HCT116 (cell line): ENCODE measurements at regions not wholly inside any gene's neighbourhood (a gene's known extent, or its start where the extent isn't known, plus 50 kb on each side); places are given as distances from the start of the nearest gene placed in this dataset.

Experiments
- CTCF ChIP-seq, 3 experiments: fragments of 200-600 bp in 1 of 3; sonication (generic) in 1 of 3; IDR thresholded peaks in 2 of 3; conservative IDR thresholded peaks in 1 of 3; 2 replicates each; pipeline ENCODE4 v1.5.1; 2012 to 2017; ENCODE audit warnings: low read depth in 2 of 3, low read length in 2 of 3, antibody characterized with exemption in 1 of 3, borderline replicate concordance in 1 of 3, control low read depth in 1 of 3, mild to moderate bottlenecking in 1 of 3, mixed read lengths in 1 of 3, mixed run types in 1 of 3, moderate library complexity in 1 of 3; ENCODE audit not compliant: insufficient read depth in 1 of 3
- ELF1 ChIP-seq: IDR thresholded peaks from 2 replicates; pipeline ENCODE4 v1.6.1; 2012; ENCODE audit warnings: low read depth, borderline replicate concordance
- EZH2 ChIP-seq: fragments of 200-600 bp; sonication (generic); IDR thresholded peaks from 2 replicates; pipeline ENCODE4 v1.6.1; 2017; ENCODE audit warnings: antibody characterized with exemption, mixed run types
- EZH2phosphoT487 ChIP-seq: fragments of 200-600 bp; IDR thresholded peaks from 2 replicates; pipeline ENCODE4 v1.6.1; 2018; ENCODE audit warnings: antibody characterized with exemption, borderline replicate concordance
- FOSL1 ChIP-seq: IDR thresholded peaks from 2 replicates; pipeline ENCODE4 v1.6.1; 2012; ENCODE audit warnings: low read depth
- POLR2A ChIP-seq: IDR thresholded peaks from 2 replicates; pipeline ENCODE4 v1.7.0; 2011; ENCODE audit warnings: borderline replicate concordance; ENCODE audit not compliant: insufficient read depth, insufficient read length; ENCODE audit errors: extremely low read depth
- POLR2AphosphoS5 ChIP-seq: IDR thresholded peaks from 2 replicates; pipeline ENCODE4 v1.6.1; 2011; ENCODE audit warnings: mild to moderate bottlenecking, low read depth, low read length, moderate library complexity
- RAD21 ChIP-seq: IDR thresholded peaks from 2 replicates; pipeline ENCODE4 v1.6.1; 2012; ENCODE audit warnings: low read depth, mild to moderate bottlenecking
- SP1 ChIP-seq: IDR thresholded peaks from 2 replicates; pipeline ENCODE4 v1.6.1; 2012; ENCODE audit warnings: low read depth
- TCF7L2 ChIP-seq: IDR thresholded peaks from 2 replicates; pipeline ENCODE4 v1.7.0; 2011; ENCODE audit warnings: borderline replicate concordance, inconsistent platforms; ENCODE audit not compliant: insufficient read depth, insufficient read length; ENCODE audit errors: extremely low read depth
- ZNF274 ChIP-seq: fragments of 200-500 bp; sonication (Bioruptor generic); IDR thresholded peaks from 2 replicates; pipeline ENCODE4 v1.6.1; 2014; ENCODE audit warnings: mild to moderate bottlenecking, low read depth, low read length, inconsistent platforms
- TF ChIP-seq, protein P1 (sequence below): IDR thresholded peaks from 2 replicates; pipeline ENCODE4 v1.6.1; 2012; ENCODE audit warnings: low read depth
- TF ChIP-seq, protein P2 (sequence below): IDR thresholded peaks from 2 replicates; pipeline ENCODE4 v1.6.1; 2011; ENCODE audit warnings: mild to moderate bottlenecking, low read length, moderate library complexity; ENCODE audit not compliant: insufficient replicate concordance; ENCODE audit errors: extremely low read depth

DNA sequence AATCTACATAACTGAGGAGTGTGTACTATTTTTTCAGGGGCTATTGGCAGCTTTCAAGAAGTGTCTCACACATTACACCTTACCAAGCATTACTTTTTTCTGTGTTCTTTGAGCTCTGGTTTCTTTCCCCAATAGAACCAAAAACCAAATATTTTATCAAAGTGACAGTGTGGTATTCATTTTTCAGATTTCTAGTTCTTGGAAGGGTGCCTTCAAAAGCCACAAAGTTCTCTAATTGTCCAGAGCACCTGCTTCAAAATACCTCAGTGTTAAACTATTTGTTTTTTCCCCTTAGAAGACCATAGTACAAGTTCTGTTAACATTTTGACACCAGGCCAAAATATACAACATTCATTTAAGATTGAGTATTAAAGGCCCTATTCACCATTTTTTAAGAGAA, 515.7 kb downstream of the ETNK1 start:
- TF ChIP-seq POLR2A, result no peak
- no peak for TF ChIP-seq CTCF (IDR thresholded peaks at IDR 0.05 in 2 of 3, conservative IDR thresholded peaks at IDR 0.05 in 1 of 3; ENCODE audit: borderline replicate concordance in 1 of 3, insufficient read depth in 1 of 3, low read depth in 2 of 3, low read length in 2 of 3)
- no peak for TF ChIP-seq POLR2AphosphoS5
- TF ChIP-seq, protein P1, sequence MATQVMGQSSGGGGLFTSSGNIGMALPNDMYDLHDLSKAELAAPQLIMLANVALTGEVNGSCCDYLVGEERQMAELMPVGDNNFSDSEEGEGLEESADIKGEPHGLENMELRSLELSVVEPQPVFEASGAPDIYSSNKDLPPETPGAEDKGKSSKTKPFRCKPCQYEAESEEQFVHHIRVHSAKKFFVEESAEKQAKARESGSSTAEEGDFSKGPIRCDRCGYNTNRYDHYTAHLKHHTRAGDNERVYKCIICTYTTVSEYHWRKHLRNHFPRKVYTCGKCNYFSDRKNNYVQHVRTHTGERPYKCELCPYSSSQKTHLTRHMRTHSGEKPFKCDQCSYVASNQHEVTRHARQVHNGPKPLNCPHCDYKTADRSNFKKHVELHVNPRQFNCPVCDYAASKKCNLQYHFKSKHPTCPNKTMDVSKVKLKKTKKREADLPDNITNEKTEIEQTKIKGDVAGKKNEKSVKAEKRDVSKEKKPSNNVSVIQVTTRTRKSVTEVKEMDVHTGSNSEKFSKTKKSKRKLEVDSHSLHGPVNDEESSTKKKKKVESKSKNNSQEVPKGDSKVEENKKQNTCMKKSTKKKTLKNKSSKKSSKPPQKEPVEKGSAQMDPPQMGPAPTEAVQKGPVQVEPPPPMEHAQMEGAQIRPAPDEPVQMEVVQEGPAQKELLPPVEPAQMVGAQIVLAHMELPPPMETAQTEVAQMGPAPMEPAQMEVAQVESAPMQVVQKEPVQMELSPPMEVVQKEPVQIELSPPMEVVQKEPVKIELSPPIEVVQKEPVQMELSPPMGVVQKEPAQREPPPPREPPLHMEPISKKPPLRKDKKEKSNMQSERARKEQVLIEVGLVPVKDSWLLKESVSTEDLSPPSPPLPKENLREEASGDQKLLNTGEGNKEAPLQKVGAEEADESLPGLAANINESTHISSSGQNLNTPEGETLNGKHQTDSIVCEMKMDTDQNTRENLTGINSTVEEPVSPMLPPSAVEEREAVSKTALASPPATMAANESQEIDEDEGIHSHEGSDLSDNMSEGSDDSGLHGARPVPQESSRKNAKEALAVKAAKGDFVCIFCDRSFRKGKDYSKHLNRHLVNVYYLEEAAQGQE, result no peak
- TF ChIP-seq ELF1, result no peak
- TF ChIP-seq RAD21, result no peak
- TF ChIP-seq ZNF274, result no peak
- TF ChIP-seq EZH2, result no peak
- no peak for TF ChIP-seq EZH2phosphoT487
- TF ChIP-seq FOSL1, result no peak
- no peak for TF ChIP-seq SP1
- TF ChIP-seq, protein P2, sequence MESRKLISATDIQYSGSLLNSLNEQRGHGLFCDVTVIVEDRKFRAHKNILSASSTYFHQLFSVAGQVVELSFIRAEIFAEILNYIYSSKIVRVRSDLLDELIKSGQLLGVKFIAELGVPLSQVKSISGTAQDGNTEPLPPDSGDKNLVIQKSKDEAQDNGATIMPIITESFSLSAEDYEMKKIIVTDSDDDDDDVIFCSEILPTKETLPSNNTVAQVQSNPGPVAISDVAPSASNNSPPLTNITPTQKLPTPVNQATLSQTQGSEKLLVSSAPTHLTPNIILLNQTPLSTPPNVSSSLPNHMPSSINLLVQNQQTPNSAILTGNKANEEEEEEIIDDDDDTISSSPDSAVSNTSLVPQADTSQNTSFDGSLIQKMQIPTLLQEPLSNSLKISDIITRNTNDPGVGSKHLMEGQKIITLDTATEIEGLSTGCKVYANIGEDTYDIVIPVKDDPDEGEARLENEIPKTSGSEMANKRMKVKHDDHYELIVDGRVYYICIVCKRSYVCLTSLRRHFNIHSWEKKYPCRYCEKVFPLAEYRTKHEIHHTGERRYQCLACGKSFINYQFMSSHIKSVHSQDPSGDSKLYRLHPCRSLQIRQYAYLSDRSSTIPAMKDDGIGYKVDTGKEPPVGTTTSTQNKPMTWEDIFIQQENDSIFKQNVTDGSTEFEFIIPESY, result no peak
- no peak for TF ChIP-seq TCF7L2
